HCT116 (cell line): ENCODE measurements at regions not wholly inside any gene's neighbourhood (a gene's known extent, or its start where the extent isn't known, plus 50 kb on each side); places are given as distances from the start of the nearest gene placed in this dataset.

Experiments used
- ATAC-seq: fragments of 200-7000 bp; cut with Tn5 transposase; 2 replicates; pipeline ENCODE4 v1.9.1; 2020; ENCODE audit warnings: mild to moderate bottlenecking, moderate library complexity
- BruUV-seq: library from RNA; stranded (reverse); fragments of 400-500 nt; replicated peaks from 2 replicates; lab custom pipeline; 2021; lab: Mats Ljungman, UMichigan
- CTCF ChIA-PET: fragments of 300-600 bp; sonication (Branson Sonifier 250); formaldehyde crosslinking; loops from one replicate; lab custom pipeline; 2021; ENCODE audit warnings: antibody characterized with exemption; lab: Charles Lee
- POLR2A ChIA-PET: fragments of 300-600, 350-600 bp; sonication (Branson Sonifier 250); formaldehyde crosslinking; loops from one replicate; lab custom pipeline; 2021; ENCODE audit warnings: antibody characterized with exemption; lab: Charles Lee
- RAD21 ChIA-PET, 2 experiments: fragments of 300-600 bp; sonication (Branson Sonifier 250); formaldehyde crosslinking; loops; one replicate each; lab custom pipeline; 2023; ENCODE audit warnings: low total read pairs in 2 of 2; ENCODE audit not compliant: uncharacterized antibody in 2 of 2, unreplicated experiment in 2 of 2, low non-redundant PET in 1 of 2; lab: Charles Lee
- DNase-seq: peaks from one replicate; pipeline ENCODE4 v3.0.0-alpha.2; 2010; ENCODE audit warnings: low read depth, low spot score
- H2AFZ ChIP-seq: fragments of 200-600 bp; shearing (Covaris generic), sonication (generic); 2 replicates; pipeline ENCODE4 v1.6.1; 2017; ENCODE audit warnings: low read depth, mixed run types, mixed read lengths, antibody characterized with exemption, low read length; ENCODE audit not compliant: poor library complexity, severe bottlenecking
- H3K27ac ChIP-seq: 2 replicates; pipeline ENCODE4 v1.5.1; 2012; ENCODE audit warnings: low read depth, low read length
- H3K27me3 ChIP-seq: fragments of 200-600 bp; sonication (generic); 2 replicates; pipeline ENCODE4 v1.6.1; 2016; ENCODE audit warnings: mixed run types, low read length, mixed read lengths; ENCODE audit not compliant: insufficient read depth
- H3K36me3 ChIP-seq, 2 experiments: fragments of 200-500 bp in 1 of 2; fragments of 200-600 bp in 1 of 2; sonication (Bioruptor generic) in 1 of 2; sonication (generic) in 1 of 2; 2 replicates each; pipeline versions ENCODE4 v1.5.1 to v1.6.1; 2014 to 2016; ENCODE audit warnings: low read length in 2 of 2, inconsistent platforms in 1 of 2, mixed read lengths in 1 of 2, mixed run types in 1 of 2; ENCODE audit not compliant: insufficient read depth in 2 of 2, control insufficient read depth in 1 of 2
- H3K4me1 ChIP-seq, 2 experiments: fragments of 200-600 bp in 1 of 2; sonication (generic) in 1 of 2; 2 replicates each; pipeline versions ENCODE4 v1.5.1 to v1.6.1; 2012 to 2017; ENCODE audit warnings: low read length in 2 of 2, inconsistent platforms in 1 of 2, mild to moderate bottlenecking in 1 of 2, mixed read lengths in 1 of 2, mixed run types in 1 of 2, moderate library complexity in 1 of 2; ENCODE audit not compliant: insufficient read depth in 2 of 2, control insufficient read depth in 1 of 2
- H3K4me2 ChIP-seq: fragments of 200-600 bp; sonication (generic); 2 replicates; pipeline ENCODE4 v1.6.1; 2017; ENCODE audit warnings: mixed run types, low read length, mixed read lengths
- H3K4me3 ChIP-seq, 2 experiments: fragments of 200-600 bp in 1 of 2; sonication (generic) in 1 of 2; replicated peaks in 1 of 2; 2 replicates each; pipeline ENCODE4 v1.5.1; 2011 to 2016; ENCODE audit warnings: low read length in 2 of 2, control low read depth in 1 of 2, low read depth in 1 of 2, mild to moderate bottlenecking in 1 of 2, mixed read lengths in 1 of 2, mixed run types in 1 of 2
- H3K79me2 ChIP-seq: fragments of 200-600 bp; sonication (generic); 2 replicates; pipeline ENCODE4 v1.6.1; 2017; ENCODE audit warnings: mild to moderate bottlenecking, mixed run types, low read length, moderate library complexity, mixed read lengths; ENCODE audit not compliant: insufficient read depth
- H3K9ac ChIP-seq: fragments of 200-600 bp; sonication (generic); 2 replicates; pipeline ENCODE4 v1.6.1; 2016; ENCODE audit warnings: low read length, mixed read lengths
- H3K9me2 ChIP-seq: fragments of 200-600 bp; sonication (generic), shearing (Covaris generic); 2 replicates; pipeline ENCODE4 v1.6.1; 2017; ENCODE audit warnings: mixed run types, mild to moderate bottlenecking, moderate library complexity; ENCODE audit not compliant: insufficient read depth
- H3K9me3 ChIP-seq, 2 experiments: fragments of 200-500 bp in 1 of 2; fragments of 200-600 bp in 1 of 2; sonication (Bioruptor generic) in 1 of 2; sonication (generic) in 1 of 2; 2 replicates each; pipeline ENCODE4 v1.6.1; 2014 to 2017; ENCODE audit warnings: low read length in 2 of 2, mixed read lengths in 2 of 2, inconsistent platforms in 1 of 2, low read depth in 1 of 2, mild to moderate bottlenecking in 1 of 2, mixed run types in 1 of 2, moderate library complexity in 1 of 2; ENCODE audit not compliant: control insufficient read depth in 1 of 2, insufficient read depth in 1 of 2
- H4K20me1 ChIP-seq: fragments of 200-600 bp; sonication (generic), shearing (Covaris generic); 2 replicates; pipeline ENCODE4 v1.6.1; 2017; ENCODE audit warnings: mixed run types, mild to moderate bottlenecking, moderate library complexity; ENCODE audit not compliant: insufficient read depth
- CEBPB ChIP-seq: IDR thresholded peaks from 2 replicates; pipeline ENCODE4 v1.6.1; 2012; ENCODE audit warnings: low read depth
- EGR1 ChIP-seq: IDR thresholded peaks from 2 replicates; pipeline ENCODE4 v1.6.1; 2012; ENCODE audit warnings: low read depth
- EZH2 ChIP-seq: fragments of 200-600 bp; sonication (generic); IDR thresholded peaks from 2 replicates; pipeline ENCODE4 v1.6.1; 2017; ENCODE audit warnings: antibody characterized with exemption, mixed run types
- EZH2phosphoT487 ChIP-seq: fragments of 200-600 bp; IDR thresholded peaks from 2 replicates; pipeline ENCODE4 v1.6.1; 2018; ENCODE audit warnings: antibody characterized with exemption, borderline replicate concordance
- FOSL1 ChIP-seq: IDR thresholded peaks from 2 replicates; pipeline ENCODE4 v1.6.1; 2012; ENCODE audit warnings: low read depth
- JUND ChIP-seq: IDR thresholded peaks from 2 replicates; pipeline ENCODE4 v1.6.1; 2012
- POLR2AphosphoS5 ChIP-seq: IDR thresholded peaks from 2 replicates; pipeline ENCODE4 v1.6.1; 2011; ENCODE audit warnings: mild to moderate bottlenecking, low read depth, low read length, moderate library complexity
- SRF ChIP-seq: IDR thresholded peaks from 2 replicates; pipeline ENCODE4 v1.6.1; 2012; ENCODE audit warnings: low read depth
- ZFX ChIP-seq: fragments of 450-650 bp; IDR thresholded peaks from 2 replicates; pipeline ENCODE4 v1.6.1; 2017
- ZNF274 ChIP-seq: fragments of 200-500 bp; sonication (Bioruptor generic); IDR thresholded peaks from 2 replicates; pipeline ENCODE4 v1.6.1; 2014; ENCODE audit warnings: mild to moderate bottlenecking, low read depth, low read length, inconsistent platforms
- intact Hi-C: fragments of 100-400 bp; cut with micrococcal nuclease; formaldehyde crosslinking; loops from 2 replicates; pipeline ENCODE4 v1.10.0; 2022
- TF ChIP-seq, protein P1 (sequence below): IDR thresholded peaks from 2 replicates; pipeline ENCODE4 v1.6.1; 2012; ENCODE audit warnings: low read depth
- TF ChIP-seq, protein P2 (sequence below): IDR thresholded peaks from 2 replicates; pipeline ENCODE4 v1.6.1; 2012
- TF ChIP-seq, protein P3 (sequence below), 3 experiments: fragments of 200-600 bp in 1 of 3; sonication (generic) in 1 of 3; IDR thresholded peaks in 2 of 3; conservative IDR thresholded peaks in 1 of 3; 2 replicates each; pipeline ENCODE4 v1.5.1; 2012 to 2017; ENCODE audit warnings: low read depth in 2 of 3, low read length in 2 of 3, antibody characterized with exemption in 1 of 3, borderline replicate concordance in 1 of 3, control low read depth in 1 of 3, mild to moderate bottlenecking in 1 of 3, mixed read lengths in 1 of 3, mixed run types in 1 of 3, moderate library complexity in 1 of 3; ENCODE audit not compliant: insufficient read depth in 1 of 3
- TF ChIP-seq, protein P4 (sequence below): IDR thresholded peaks from 2 replicates; pipeline ENCODE4 v1.6.1; 2011; ENCODE audit warnings: mild to moderate bottlenecking, low read length, moderate library complexity; ENCODE audit not compliant: insufficient replicate concordance; ENCODE audit errors: extremely low read depth

DNA sequence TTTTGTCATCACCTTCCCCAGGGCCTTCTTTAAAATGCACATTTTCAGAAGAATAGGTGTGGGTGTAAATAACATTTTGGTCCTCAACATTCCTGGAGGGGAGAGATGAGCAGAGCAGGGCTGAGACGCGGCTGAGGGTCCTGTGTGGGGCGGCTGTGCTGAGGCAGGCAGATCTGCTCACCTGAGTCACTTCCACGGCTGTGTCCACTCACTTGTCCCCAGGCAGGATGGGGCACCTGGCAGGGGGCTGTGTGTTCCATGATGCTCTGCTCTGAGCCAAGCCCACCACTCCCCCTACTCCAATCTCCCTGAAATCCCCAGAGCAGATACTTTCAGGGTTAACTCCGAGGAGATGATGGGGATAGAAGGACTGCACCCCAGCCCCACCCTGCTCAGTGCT lies 93.8 kb downstream of the GLRX3 start:
- Histone ChIP-seq H4K20me1 (no peaks in the 10 kb centered on the region), H3K9me2 (no peaks in the 10 kb centered on the region), H3K27me3 (no peaks in the 10 kb centered on the region), H3K79me2 (no peaks in the 10 kb centered on the region), H3K9ac (no peak overlapping the region), H3K4me2 (no peak overlapping the region), H3K4me3 (no peak overlapping the region), H3K4me1 (no peaks in the 10 kb centered on the region)
- DNase-seq (no peak), ATAC-seq (no peak)
- POLR2A ChIA-PET: no interaction called here
- no TSS peak for BruUV-seq
- intact Hi-C loops: no loop called here
- TF ChIP-seq POLR2AphosphoS5 (no peak), SRF (no peak), CEBPB (no peak), FOSL1 (no peak), ZNF274 (no peak)
- TF ChIP-seq, protein P1, sequence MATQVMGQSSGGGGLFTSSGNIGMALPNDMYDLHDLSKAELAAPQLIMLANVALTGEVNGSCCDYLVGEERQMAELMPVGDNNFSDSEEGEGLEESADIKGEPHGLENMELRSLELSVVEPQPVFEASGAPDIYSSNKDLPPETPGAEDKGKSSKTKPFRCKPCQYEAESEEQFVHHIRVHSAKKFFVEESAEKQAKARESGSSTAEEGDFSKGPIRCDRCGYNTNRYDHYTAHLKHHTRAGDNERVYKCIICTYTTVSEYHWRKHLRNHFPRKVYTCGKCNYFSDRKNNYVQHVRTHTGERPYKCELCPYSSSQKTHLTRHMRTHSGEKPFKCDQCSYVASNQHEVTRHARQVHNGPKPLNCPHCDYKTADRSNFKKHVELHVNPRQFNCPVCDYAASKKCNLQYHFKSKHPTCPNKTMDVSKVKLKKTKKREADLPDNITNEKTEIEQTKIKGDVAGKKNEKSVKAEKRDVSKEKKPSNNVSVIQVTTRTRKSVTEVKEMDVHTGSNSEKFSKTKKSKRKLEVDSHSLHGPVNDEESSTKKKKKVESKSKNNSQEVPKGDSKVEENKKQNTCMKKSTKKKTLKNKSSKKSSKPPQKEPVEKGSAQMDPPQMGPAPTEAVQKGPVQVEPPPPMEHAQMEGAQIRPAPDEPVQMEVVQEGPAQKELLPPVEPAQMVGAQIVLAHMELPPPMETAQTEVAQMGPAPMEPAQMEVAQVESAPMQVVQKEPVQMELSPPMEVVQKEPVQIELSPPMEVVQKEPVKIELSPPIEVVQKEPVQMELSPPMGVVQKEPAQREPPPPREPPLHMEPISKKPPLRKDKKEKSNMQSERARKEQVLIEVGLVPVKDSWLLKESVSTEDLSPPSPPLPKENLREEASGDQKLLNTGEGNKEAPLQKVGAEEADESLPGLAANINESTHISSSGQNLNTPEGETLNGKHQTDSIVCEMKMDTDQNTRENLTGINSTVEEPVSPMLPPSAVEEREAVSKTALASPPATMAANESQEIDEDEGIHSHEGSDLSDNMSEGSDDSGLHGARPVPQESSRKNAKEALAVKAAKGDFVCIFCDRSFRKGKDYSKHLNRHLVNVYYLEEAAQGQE: no peak
- TF ChIP-seq, all 23 proteins: peak for 0
- no peak overlapping the region for H2AFZ ChIP-seq
- no peaks in the 10 kb centered on the region for H3K36me3 ChIP-seq
- no peaks in the 10 kb centered on the region for H3K9me3 ChIP-seq
- ChIA-PET RAD21 (no interaction called here), CTCF (no interaction called here)
- no peak overlapping the region for H3K27ac ChIP-seq

DNA sequence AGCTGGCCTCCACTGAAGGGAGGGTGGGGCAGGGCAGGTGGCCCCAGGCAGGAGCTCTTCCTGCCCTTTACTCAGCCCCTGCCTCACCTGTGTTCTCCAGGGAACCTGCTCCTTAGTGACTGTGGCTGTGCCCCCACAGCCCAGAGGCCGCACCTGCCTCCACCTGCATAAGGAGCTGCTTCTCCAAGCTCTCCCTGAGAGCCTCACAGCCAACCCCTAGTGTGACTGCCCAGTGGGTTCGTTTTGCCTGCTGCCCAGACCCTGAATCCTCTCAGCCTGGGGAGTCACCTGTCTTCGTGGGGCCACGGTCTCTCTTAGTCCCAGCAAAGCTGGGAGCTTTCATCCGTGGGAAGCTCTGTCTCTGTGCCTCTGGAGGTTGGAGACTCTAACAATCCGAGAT lies 94.4 kb downstream of the GLRX3 start:
- no TSS peak for BruUV-seq
- intact Hi-C loops: no loop called here
- ATAC-seq (no peak), DNase-seq (no peak)
- H3K27ac ChIP-seq: no peak overlapping the region
- H4K20me1 ChIP-seq: no peaks in the 10 kb centered on the region
- ChIA-PET CTCF (no interaction called here), POLR2A (no interaction called here), RAD21 (no interaction called here)
- H3K79me2 ChIP-seq: no peaks in the 10 kb centered on the region
- H3K4me1 ChIP-seq: no peaks in the 10 kb centered on the region
- no peak overlapping the region for H3K9ac ChIP-seq
- H3K36me3 ChIP-seq: no peaks in the 10 kb centered on the region
- no peak overlapping the region for H2AFZ ChIP-seq
- no peaks in the 10 kb centered on the region for H3K9me3 ChIP-seq
- no peak overlapping the region for H3K4me3 ChIP-seq
- H3K9me2 ChIP-seq: no peaks in the 10 kb centered on the region
- no peak overlapping the region for H3K4me2 ChIP-seq
- no peaks in the 10 kb centered on the region for H3K27me3 ChIP-seq
- TF ChIP-seq, protein P2, sequence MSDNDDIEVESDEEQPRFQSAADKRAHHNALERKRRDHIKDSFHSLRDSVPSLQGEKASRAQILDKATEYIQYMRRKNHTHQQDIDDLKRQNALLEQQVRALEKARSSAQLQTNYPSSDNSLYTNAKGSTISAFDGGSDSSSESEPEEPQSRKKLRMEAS: no peak
- TF ChIP-seq FOSL1 (no peak), EZH2 (no peak), EGR1 (no peak), SRF (no peak), ZFX (no peak), JUND (no peak), EZH2phosphoT487 (no peak)
- TF ChIP-seq, protein P3, sequence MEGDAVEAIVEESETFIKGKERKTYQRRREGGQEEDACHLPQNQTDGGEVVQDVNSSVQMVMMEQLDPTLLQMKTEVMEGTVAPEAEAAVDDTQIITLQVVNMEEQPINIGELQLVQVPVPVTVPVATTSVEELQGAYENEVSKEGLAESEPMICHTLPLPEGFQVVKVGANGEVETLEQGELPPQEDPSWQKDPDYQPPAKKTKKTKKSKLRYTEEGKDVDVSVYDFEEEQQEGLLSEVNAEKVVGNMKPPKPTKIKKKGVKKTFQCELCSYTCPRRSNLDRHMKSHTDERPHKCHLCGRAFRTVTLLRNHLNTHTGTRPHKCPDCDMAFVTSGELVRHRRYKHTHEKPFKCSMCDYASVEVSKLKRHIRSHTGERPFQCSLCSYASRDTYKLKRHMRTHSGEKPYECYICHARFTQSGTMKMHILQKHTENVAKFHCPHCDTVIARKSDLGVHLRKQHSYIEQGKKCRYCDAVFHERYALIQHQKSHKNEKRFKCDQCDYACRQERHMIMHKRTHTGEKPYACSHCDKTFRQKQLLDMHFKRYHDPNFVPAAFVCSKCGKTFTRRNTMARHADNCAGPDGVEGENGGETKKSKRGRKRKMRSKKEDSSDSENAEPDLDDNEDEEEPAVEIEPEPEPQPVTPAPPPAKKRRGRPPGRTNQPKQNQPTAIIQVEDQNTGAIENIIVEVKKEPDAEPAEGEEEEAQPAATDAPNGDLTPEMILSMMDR (IDR thresholded peaks at IDR 0.05 in 2 of 3, conservative IDR thresholded peaks at IDR 0.05 in 1 of 3; ENCODE audit: borderline replicate concordance in 1 of 3, insufficient read depth in 1 of 3, low read depth in 2 of 3, low read length in 2 of 3): no peak
- TF ChIP-seq, protein P4, sequence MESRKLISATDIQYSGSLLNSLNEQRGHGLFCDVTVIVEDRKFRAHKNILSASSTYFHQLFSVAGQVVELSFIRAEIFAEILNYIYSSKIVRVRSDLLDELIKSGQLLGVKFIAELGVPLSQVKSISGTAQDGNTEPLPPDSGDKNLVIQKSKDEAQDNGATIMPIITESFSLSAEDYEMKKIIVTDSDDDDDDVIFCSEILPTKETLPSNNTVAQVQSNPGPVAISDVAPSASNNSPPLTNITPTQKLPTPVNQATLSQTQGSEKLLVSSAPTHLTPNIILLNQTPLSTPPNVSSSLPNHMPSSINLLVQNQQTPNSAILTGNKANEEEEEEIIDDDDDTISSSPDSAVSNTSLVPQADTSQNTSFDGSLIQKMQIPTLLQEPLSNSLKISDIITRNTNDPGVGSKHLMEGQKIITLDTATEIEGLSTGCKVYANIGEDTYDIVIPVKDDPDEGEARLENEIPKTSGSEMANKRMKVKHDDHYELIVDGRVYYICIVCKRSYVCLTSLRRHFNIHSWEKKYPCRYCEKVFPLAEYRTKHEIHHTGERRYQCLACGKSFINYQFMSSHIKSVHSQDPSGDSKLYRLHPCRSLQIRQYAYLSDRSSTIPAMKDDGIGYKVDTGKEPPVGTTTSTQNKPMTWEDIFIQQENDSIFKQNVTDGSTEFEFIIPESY: no peak
